ENCODE measurements at regions not wholly inside any gene's neighbourhood (a gene's known extent, or its start where the extent isn't known, plus 50 kb on each side); places are given as distances from the start of the nearest gene placed in this dataset.
A peak's percentile ranks its signal among the peaks of the same experiment; 100 is the strongest.

GRCh38 chr11:128093689-128094088 lies 493.7 kb downstream of the ETS1 start:
- Mint-ChIP-seq H3K27me3 (ENCODE audit: low read depth) (no peaks in the 10 kb centered on the region), H3K4me3 (no peak overlapping the region), H3K4me1 (no peaks in the 10 kb centered on the region), H3K27ac (ENCODE audit: unreplicated experiment) (no peak overlapping the region), H3K9me3 (peaks cover 4% of the 10 kb centered on the region), H3K36me3 (ENCODE audit: low read depth) (no peaks in the 10 kb centered on the region)
- no peak for DNase-seq (ENCODE audit: low read depth, low spot score)
- TF ChIP-seq CTCF (conservative IDR thresholded peaks at IDR 0.05): no peak

- Mint-ChIP-seq H3K4me3 (no peak overlapping the region), H3K36me3 (ENCODE audit: low read depth) (no peaks in the 10 kb centered on the region), H3K9me3 (peaks cover 7% of the 10 kb centered on the region), H3K27ac (ENCODE audit: unreplicated experiment) (no peak overlapping the region), H3K4me1 (no peaks in the 10 kb centered on the region), H3K27me3 (ENCODE audit: low read depth) (no peaks in the 10 kb centered on the region)
- no peak for TF ChIP-seq CTCF (conservative IDR thresholded peaks at IDR 0.05)
- DNase-seq (ENCODE audit: low read depth, low spot score): no peak
Measured at GRCh38 chr11:128089962-128090361, 497.4 kb downstream of the ETS1 start.

GRCh38 chr11:128086794-128087193 lies 500.6 kb downstream of the ETS1 start:
- Mint-ChIP-seq H3K9me3 (peaks cover 7% of the 10 kb centered on the region), H3K4me1 (no peaks in the 10 kb centered on the region), H3K27me3 (ENCODE audit: low read depth) (no peaks in the 10 kb centered on the region), H3K27ac (ENCODE audit: unreplicated experiment) (peak overlapping the region; percentile 15), H3K4me3 (no peak overlapping the region), H3K36me3 (ENCODE audit: low read depth) (no peaks in the 10 kb centered on the region)
- DNase-seq (ENCODE audit: low read depth, low spot score): no peak
- TF ChIP-seq CTCF (conservative IDR thresholded peaks at IDR 0.05): no peak

GRCh38 chr11:128085276-128085675 lies 502.1 kb downstream of the ETS1 start:
- H3K4me3 Mint-ChIP-seq: no peak overlapping the region
- no peak for DNase-seq (ENCODE audit: low read depth, low spot score)
- H3K27ac Mint-ChIP-seq (ENCODE audit: unreplicated experiment): no peak overlapping the region
- TF ChIP-seq CTCF (conservative IDR thresholded peaks at IDR 0.05): no peak
- H3K36me3 Mint-ChIP-seq (ENCODE audit: low read depth): no peaks in the 10 kb centered on the region
- H3K9me3 Mint-ChIP-seq: peaks cover 7% of the 10 kb centered on the region
- H3K27me3 Mint-ChIP-seq (ENCODE audit: low read depth): no peaks in the 10 kb centered on the region
- H3K4me1 Mint-ChIP-seq: no peaks in the 10 kb centered on the region

GRCh38 chr11:128082574-128082973 lies 504.8 kb downstream of the ETS1 start:
- no peak overlapping the region for H3K4me3 Mint-ChIP-seq
- DNase-seq (ENCODE audit: low read depth, low spot score): no peak
- H3K36me3 Mint-ChIP-seq (ENCODE audit: low read depth): peaks cover 2% of the 10 kb centered on the region
- H3K27me3 Mint-ChIP-seq (ENCODE audit: low read depth): no peaks in the 10 kb centered on the region
- H3K27ac Mint-ChIP-seq (ENCODE audit: unreplicated experiment): no peak overlapping the region
- peaks cover 2% of the 10 kb centered on the region for H3K9me3 Mint-ChIP-seq
- no peaks in the 10 kb centered on the region for H3K4me1 Mint-ChIP-seq
- no peak for TF ChIP-seq CTCF (conservative IDR thresholded peaks at IDR 0.05)

- Mint-ChIP-seq H3K27ac (ENCODE audit: unreplicated experiment) (no peak overlapping the region), H3K27me3 (ENCODE audit: low read depth) (no peaks in the 10 kb centered on the region), H3K4me1 (peaks cover 9% of the 10 kb centered on the region), H3K36me3 (ENCODE audit: low read depth) (no peaks in the 10 kb centered on the region), H3K4me3 (no peak overlapping the region), H3K9me3 (peaks cover 9% of the 10 kb centered on the region)
- DNase-seq (ENCODE audit: low read depth, low spot score): no peak
- no peak for TF ChIP-seq CTCF (conservative IDR thresholded peaks at IDR 0.05)
Measured at GRCh38 chr11:128069665-128070064, 517.7 kb downstream of the ETS1 start.

All from neural crest cell (in vitro differentiated cells).